NCI-H1417 treated with DMSO at 0.1 percent for 48 hours (cell line): ENCODE measurements at regions not wholly inside any gene's neighbourhood (a gene's known extent, or its start where the extent isn't known, plus 50 kb on each side); places are given as distances from the start of the nearest gene placed in this dataset.
"Not testable (repeated sequence)": the region's sequence is repeated elsewhere in the genome, so short reads cannot be mapped to it uniquely, and the experiment has no call there.

Source experiments
- DNase-seq: peaks from one replicate; lab custom pipeline; 2025; lab: John Stamatoyannopoulos, UW

DNA sequence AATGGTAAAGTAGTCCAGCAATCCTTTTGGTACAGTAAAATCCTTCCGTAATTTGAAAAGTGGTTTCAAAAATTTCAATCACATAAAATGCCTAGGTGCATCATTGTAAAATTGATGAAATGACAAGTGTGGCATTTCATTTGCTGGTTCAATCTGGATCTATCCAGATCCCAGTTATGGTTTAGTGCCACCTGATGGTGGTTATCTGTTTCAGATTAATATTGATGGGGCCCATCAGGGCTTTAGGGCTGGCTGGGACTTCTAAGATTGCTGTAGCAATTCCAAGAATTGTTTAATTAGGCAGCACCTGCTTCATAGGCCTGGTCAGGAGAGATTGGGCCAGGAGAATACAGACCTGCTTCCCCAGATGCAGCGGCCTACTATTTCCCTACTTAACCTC lies 55.5 kb upstream of the PIK3C3 start:
- DNase-seq = no peak

DNA sequence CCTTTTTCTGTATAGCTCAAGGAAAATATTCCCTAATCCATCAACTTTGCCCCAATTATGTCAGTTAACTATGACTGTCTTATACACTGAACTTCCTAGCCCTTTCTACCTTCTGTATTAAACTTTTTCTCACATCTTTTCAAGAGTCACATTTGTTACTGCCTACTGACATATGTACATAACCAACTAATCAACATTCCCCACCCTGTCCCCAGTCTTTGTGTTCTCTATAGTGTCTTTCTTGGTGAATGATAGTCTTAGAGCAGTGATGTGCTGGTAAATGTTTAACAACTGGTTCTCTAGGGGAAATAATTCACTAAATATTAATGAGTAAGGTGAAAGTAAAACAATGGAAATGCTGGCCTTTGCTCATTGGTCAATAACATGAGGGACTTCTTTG lies 61.6 kb upstream of the PIK3C3 start:
- DNase-seq = no peak

DNA sequence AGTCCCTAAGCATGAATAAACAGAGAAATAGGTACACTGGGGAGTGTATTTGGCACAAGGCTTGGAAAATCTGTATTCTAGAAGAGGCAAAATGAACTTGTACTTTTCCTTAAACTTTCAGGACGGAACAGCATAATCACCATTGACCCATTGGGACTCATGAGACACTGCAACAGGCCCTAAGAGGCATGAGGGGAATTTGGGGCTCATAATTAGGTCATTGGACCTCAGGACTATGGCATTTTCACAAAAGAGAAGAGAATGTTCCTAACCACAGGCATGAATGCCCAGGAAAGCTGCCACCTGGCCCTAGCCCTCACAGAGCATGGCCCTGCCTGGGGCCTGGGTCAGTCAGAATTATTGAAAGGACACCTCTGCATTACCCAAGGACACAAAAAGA lies 67.9 kb upstream of the PIK3C3 start:
- no peak for DNase-seq

DNA sequence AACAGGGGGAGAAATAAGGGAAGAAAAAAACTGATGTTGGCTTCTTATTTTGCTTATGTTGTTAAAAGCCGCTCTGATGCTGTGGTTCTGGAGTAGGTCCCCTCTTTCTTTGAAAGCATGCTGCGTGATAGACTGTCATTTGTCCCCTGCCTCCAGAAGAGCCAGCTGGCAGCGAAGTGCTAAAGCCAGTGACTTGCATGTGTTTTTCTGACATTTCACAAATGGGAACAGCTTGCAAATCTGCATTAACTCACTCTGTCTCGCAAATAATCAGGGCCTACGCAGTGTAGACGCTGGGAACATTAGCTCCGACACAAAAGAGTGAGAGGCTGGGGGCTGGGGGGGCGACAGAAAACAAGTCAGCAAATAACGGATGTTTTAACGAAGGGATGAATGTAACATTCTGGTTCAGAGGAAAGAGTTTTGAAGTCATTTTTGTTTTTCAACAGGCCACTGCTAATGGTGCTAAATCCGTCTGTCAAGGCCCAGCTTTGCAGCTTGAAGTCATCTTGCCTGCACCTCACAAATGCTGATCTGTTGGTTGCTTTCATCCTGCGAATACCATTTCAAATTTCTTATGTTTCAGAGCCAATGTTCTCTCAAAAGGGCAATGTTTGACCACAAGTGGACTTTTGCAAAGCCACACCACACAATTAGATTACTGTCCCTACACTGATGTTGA lies 68.8 kb upstream of the PIK3C3 start:
- no peak for DNase-seq

DNA sequence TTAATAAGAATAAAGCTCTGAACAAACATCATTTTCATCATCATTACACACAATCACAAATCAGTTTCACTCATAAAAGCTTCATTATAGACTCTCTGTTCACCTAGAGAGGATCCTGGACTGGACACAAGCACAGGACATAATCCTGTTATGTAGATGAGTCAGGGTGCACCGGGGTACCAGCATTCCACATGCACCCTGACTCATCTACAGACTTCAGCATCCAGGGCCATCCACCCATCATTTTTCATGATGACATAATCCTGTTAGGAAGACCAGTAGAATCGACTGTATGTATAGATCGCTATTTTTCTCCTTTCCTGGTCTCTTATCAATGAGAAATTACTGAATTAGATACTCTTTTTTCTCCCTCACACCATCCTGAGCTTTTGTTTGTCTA lies 73.7 kb upstream of the PIK3C3 start:
- no peak for DNase-seq

DNA sequence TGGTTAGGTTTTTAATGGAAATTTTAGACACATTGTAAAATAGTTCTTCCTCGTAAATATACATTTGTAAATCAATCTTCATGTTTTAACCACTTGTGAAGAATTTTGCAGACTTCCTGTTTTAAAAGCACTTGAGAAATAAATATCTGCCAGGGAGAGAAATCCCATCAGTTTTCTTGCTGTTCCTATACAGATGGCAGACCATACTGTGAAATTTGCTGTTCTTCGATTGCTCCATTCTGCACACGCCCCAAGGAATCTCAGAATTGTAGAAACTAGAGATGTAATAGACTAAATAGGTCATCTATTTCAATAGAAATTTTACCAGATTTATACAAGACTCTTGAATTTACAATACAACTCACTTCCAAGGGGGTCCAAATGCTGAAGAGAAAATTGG lies 75.8 kb upstream of the PIK3C3 start:
- no peak for DNase-seq

DNA sequence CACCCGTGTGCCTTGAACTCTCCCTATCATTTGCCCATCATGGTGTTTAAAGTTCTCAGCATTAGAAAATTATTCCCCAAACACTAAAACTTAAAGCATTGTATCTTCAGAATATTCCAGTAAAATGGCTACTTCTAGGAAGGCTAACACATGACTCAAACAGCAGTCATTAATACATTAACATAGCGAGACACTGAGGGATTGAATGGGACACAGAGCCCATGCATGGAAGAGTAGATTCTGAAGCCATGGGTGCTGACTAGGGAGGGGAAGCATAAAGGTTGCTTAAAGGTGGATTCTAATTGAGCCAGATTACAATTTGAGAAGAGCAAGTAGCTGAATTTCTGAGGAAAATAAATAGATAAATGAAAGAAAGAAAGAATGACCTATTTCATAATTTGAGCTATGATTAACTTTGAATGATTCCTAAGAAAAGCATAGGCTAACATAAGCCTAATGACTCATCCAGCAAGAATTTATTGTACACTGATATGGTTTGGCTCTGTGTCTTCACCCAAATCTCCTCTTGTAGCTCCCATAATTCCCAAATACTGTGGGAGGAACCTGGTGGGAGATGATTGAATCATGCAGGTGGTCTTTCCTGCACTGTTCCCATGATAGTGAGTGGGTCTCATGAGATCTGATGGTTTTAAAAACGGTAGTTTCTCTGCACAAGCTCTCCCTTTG lies 79.8 kb upstream of the PIK3C3 start:
- no peak for DNase-seq

DNA sequence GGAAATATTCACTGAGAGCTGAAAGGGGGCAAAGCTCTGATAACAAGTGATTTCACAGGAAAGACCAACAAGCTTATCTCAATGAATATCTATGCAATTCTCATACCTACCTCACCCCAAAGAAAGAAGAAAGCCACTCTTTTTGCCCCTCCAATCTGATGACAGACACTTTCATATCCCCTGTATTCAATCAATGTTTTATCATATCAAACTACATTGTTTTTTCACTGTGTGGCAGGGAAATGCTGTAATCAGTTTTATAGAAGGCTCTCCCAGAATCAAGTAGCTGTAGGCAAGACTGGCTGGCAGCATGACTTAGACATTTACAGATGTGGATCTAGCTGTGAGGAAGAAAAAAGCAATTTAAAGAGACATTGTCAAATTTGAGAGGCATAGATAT lies 81.3 kb upstream of the PIK3C3 start:
- DNase-seq = no peak

DNA sequence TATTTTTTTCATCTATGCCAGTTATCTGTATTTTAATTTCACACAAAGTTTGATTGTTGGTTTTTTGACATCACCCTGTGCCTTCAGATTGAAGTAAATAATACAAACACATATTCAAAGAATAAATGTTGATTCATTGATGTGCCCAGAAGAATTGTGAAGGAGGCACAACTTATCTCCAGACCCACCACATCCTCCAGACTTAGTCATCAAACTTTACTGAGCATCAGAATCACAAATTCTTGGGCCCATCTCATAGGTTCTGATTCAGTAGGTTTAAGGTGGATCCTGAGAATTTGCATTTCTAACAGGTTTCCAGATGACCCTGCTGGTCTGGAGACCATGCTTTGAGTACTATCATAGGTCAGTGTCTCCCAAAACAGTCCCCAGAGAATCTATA lies 82.8 kb upstream of the PIK3C3 start:
- no peak for DNase-seq

DNA sequence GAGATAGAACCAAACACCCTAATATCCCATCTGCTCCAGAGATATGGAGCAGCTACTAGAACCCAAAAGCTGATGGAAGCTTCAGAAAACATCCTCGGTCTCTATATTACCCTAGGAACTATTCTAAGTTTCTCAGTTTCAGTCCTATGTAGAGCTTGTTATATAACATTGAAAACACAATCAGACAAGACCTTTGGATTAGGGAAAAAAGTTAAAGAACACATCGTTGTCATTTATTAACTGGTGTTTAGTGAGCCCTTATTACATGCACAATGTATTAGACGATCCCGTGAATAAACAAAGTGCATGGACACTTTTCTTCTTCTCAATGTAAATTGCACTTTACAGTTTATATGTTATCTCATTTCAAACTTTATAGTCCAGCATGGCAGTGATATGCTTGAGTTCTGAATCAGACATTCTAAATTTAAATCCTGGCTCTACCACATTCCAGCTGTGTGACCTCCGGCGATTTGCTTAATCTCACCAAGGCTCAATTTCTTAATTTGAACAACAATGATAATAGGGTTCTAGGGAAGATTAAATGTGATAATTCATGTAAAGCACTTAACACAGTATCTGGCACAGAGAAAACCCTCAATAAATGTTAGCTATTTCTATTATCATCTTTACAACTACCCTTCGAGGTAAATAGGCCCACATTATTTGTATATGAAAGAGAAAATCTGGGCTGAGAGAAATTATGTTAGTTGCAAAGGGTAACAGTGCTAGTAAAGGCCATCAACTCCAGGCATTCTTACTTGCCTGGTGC lies 83.6 kb upstream of the PIK3C3 start:
- DNase-seq = no peak

DNA sequence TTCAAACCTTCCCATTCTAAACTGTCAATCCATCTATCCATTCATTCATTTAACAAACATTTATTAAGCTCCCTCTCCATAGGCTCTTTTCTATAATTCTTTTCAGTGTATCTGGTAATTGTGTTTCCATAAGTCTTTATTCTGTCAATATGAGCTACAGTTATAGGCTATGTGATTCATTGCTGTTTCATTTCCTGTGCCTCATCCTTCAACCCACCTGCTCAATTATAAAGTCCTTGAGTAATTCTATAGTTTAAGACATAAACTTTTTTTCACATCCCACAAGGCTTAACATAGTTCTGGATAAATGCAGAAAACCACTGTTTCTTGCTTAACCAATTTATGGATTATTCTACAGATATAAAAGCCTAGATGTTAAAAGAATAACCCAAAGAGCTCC lies 84.2 kb upstream of the PIK3C3 start:
- no peak for DNase-seq

DNA sequence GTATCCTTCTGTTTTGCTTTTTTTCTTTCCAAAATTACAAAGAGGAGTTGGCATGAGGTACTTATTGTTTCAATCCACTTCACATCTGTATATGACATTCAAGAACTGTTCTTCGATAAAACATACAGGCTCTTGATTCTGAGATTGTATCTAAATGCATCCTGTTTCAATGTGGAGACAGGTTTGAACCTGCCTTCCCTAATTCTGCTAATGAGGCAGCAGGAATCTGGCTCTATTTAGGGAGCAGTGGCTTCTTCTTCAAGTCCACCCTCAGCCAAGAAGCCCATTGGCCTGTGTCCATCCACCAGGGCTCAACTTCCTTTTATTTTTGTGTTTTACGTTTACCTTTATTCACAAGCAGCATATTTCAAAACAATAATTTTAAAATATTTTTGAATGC lies 84.8 kb upstream of the PIK3C3 start:
- no peak for DNase-seq

DNA sequence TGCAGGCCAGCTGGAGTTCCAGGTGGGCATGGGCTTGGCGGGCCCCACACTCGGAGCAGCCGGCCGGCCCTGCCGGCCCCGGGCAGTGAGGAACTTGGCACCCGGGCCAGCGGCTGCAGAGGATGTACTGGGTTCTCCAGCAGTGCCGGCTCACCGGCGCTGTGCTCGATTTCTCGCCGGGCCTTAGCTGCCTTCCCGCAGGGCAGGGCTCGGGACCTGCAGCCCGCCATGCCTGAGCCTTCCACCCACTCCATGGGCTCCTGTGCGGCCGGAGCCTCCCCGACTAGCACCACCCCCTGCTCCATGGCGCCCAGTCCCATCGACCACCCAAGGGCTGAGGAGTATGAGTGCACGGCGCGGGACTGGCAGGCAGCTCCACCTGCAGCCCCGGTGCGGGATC lies 89.2 kb upstream of the PIK3C3 start:
- not testable (repeated sequence) for DNase-seq

DNA sequence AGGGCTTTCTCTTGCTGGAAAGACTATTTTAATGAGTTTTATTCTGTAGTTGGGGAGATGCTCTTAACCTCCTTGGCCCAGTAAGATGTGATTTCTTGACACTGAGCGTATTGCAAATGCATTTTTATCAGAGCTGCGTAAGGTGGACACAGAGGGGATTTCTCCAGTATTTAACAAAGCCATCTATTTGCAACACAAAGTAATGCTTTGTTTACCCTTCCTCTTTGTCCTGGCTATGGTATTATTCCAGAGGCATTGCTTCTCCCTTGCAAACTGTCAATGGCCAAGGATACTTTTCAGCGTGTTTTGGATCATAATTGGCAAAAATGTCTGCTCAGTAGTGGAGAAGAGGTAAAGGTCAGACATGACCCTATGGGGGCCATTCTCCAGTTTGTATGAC lies 90.8 kb upstream of the PIK3C3 start:
- no peak for DNase-seq

DNA sequence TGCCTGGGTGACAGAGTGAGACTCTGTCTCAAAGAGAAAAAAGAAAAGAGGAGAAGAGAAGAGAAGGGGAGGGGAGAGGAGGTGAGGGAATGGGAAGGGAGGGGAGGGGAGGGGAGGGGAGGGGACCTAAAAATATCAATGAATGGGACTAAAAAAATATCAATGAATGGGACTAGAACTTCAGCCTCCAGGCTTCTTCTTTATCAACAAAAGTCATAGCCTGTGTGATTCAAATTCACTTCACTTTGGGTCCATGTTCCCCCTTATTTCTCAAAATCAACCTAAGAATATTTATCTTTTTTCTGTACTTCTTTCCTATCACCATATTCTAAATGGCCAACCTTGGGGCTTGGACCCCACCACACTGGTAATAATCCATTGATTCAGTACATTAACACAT lies 92.1 kb upstream of the PIK3C3 start:
- DNase-seq = no peak

DNA sequence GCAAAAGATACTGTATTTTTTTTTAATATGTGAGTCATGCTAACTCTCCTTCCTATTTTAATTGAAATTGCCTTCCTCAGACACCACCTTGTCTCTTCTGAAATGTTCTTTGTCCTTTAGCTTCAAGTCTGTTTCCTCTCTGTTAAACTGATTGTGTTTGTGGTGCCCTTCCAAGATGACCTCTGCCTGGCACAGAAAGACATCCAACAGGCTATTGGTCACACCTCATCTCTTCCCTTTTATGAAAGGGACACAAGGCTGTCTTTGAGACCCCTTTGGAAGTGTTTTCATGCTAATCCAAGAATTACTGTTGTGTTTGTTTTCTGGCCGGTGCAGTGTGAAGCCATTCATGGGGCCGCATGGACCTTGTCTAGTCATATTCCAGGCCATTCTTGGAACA lies 94.0 kb upstream of the PIK3C3 start:
- DNase-seq = no peak

DNA sequence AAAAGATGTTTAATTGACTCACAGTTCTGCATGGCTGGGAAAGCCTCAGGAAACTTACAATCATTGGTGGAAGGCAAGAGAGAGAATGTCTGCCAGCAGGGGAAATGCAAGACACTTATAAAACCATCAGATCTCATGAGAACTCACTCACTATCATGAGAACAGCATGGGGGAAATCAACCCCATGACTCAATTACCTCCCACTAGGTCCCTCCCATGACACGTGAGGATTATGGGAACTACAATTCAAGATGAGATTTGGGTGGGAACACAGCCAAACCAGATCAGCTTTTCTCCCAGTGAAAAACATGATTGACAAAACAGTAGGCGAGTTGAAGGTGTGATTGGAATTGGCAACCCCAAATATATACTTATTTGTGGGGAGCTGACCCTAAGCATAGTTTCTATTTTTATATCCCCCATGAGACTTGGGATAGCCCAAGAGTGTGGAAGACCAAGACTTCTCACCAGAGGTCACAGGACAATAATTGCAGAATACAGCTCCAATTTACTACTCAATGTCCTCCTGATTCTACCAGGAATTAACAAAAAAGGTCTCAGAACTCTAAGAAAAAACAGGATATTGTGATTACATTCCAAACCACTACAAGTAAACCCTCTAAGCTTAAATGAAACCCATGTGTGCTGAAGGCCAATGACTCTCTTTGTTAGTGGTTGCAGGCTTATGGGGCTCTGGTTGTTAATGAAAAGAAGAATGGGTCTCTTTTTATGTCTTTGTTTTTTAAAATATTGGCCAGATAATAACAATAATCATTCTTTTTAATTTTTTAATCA lies 96.1 kb upstream of the PIK3C3 start:
- no peak for DNase-seq

DNA sequence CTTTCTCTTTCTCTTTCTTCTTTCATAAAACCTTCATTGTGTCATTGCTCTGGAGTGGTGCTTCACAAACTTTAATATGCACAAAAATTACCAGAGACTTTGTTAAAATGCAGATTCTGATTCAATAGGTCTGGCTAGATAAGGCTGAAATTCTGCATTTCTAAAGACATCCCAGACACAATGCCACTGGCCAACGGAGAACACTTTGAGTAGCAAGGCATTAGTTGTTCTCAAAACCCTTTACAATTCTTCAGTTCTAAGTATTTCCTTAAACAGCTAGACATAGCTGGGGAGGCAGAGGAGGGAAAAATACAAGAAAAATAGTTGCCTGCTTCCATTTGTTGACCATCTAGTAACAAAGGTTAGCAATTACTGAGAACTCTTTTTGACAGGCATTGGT lies 101.8 kb upstream of the PIK3C3 start:
- no peak for DNase-seq

DNA sequence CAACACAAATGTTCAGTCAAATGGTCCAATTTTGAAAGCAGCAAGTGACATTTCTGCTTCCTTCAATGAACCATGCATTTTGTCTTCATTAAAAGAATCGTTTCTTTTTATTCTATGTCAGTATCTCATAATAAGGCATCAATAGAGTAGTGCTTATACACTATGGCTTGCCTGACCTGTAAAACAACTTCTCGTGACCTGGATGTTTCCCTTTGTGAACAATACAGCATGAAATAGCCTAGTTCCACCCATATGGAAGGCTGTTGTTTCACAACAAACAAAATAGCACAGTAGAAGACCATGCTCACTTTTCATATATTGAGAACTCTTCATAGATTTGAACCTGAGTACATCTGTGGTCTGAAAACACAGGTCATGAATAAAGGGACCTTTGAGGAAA lies 104.3 kb upstream of the PIK3C3 start:
- DNase-seq = no peak

DNA sequence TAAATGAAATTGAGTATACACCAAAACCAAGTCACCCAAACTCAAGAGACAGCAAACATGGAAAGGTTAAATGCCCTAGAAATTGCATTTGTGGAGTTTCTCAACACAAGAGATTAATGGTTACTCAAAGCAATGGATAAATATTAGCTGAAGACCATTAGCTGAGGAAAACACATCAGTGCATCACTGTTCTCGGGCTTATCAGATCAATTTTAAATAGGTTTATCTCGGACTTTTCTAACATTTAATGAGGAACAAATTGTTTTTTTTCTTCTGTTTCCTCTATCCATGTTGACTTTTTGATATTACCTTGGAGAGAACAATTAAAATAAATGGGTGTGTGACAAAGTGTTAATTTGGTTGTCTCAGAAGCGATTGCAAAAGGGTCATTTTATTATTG lies 105.4 kb upstream of the PIK3C3 start:
- no peak for DNase-seq

DNA sequence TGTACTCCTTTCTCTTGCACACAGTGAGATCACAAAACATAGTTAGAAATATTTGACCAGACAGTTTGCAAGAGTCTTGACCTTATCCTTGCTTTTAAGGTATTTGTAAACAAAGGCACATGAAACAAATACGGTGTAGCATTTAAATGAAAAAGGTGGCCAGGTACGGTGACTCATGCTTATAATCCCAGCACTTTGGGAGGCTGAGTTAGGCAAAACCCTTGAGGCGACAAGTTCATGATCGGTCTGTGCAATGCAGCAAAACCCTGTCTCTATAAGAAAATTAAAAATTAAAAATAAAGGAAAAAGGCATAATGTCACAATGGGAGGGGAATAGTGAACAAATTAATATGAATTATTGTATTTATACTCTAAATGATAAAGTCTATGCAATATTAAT lies 109.5 kb upstream of the PIK3C3 start:
- no peak for DNase-seq

DNA sequence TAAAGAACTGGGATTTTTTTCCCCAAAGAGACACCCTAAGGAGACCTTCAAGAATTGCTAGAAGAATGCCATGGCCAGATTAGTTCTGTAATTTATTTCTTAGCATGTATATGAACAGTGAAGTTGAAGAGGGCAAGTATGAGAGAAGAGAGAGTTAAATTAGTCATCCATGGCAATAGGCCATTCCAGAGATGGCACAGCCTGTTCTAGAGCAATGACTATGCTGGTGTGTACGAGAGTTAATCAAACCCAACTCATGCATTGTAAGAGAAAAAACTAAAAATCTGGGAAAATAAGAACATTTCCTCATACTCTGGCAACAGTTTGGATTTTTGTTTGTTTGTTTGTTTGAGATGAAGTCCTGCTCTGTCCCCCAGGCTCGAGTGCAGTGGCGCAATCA lies 112.1 kb upstream of the PIK3C3 start:
- DNase-seq = no peak
